SK-N-SH (cell line): ENCODE measurements at regions not wholly inside any gene's neighbourhood (a gene's known extent, or its start where the extent isn't known, plus 50 kb on each side); places are given as distances from the start of the nearest gene placed in this dataset.

Source experiments
- CTCF ChIA-PET: fragments of 300-600, 350-600 bp; formaldehyde crosslinking; extraction: SDS; loops from one replicate; lab custom pipeline; 2021; lab: Yijun Ruan, JAX
- POLR2A ChIA-PET: fragments of 350-600 bp; sonication (Branson Sonifier 250); formaldehyde crosslinking; extraction: SDS; loops from one replicate; lab custom pipeline; 2020; ENCODE audit warnings: antibody characterized with exemption, inconsistent platforms; lab: Yijun Ruan, JAX
- DNase-seq: peaks from one replicate; pipeline ENCODE4 v3.0.0; 2012
- H2AFZ ChIP-seq: fragments of 200-600 bp; sonication (generic); 2 replicates; pipeline ENCODE4 v1.8.1; 2016; ENCODE audit warnings: antibody characterized with exemption, mild to moderate bottlenecking, low read depth
- H3F3A ChIP-seq: fragments of 200-600 bp; sonication (generic); replicated peaks from 2 replicates; pipeline ENCODE3; 2016; ENCODE audit warnings: antibody characterized with exemption, mild to moderate bottlenecking; ENCODE audit not compliant: insufficient read depth
- H3K27ac ChIP-seq, 2 experiments: fragments of 200-500 bp in 1 of 2; fragments of 200-600 bp in 1 of 2; sonication (Bioruptor generic) in 1 of 2; sonication (generic), shearing (Covaris generic) in 1 of 2; 2 replicates each; pipeline versions ENCODE4 v1.5.1 to v1.6.1; 2014 to 2016; ENCODE audit warnings: low read depth in 2 of 2, inconsistent platforms in 1 of 2, low read length in 1 of 2, mild to moderate bottlenecking in 1 of 2, mixed read lengths in 1 of 2
- H3K27me3 ChIP-seq: fragments of 200-600 bp; sonication (generic), shearing (Covaris generic); 2 replicates; pipeline ENCODE4 v1.6.1; 2016; ENCODE audit warnings: mixed run types; ENCODE audit not compliant: insufficient read depth
- H3K36me3 ChIP-seq, 2 experiments: fragments of 200-500 bp in 1 of 2; fragments of 200-600 bp in 1 of 2; sonication (Bioruptor generic) in 1 of 2; sonication (generic) in 1 of 2; replicated peaks in 1 of 2; 2 replicates each; pipeline versions ENCODE3 to v1.5.1; 2014 to 2016; ENCODE audit warnings: low read length in 1 of 2, mild to moderate bottlenecking in 1 of 2; ENCODE audit not compliant: insufficient read depth in 2 of 2, control insufficient read depth in 1 of 2
- H3K4me1 ChIP-seq, 2 experiments: fragments of 200-500 bp in 1 of 2; fragments of 200-600 bp in 1 of 2; sonication (Bioruptor generic) in 1 of 2; sonication (generic), shearing (Covaris generic) in 1 of 2; 2 replicates each; pipeline versions ENCODE4 v1.5.1 to v1.6.1; 2014 to 2016; ENCODE audit warnings: low read depth in 1 of 2, low read length in 1 of 2, mixed run types in 1 of 2; ENCODE audit not compliant: insufficient read depth in 2 of 2, control insufficient read depth in 1 of 2
- H3K4me2 ChIP-seq: fragments of 200-600 bp; sonication (generic), shearing (Covaris generic); 2 replicates; pipeline ENCODE4 v1.6.1; 2017; ENCODE audit warnings: mixed run types
- H3K4me3 ChIP-seq, 2 experiments: fragments of 200-500 bp in 1 of 2; fragments of 200-600 bp in 1 of 2; sonication (Bioruptor generic) in 1 of 2; sonication (generic), shearing (Covaris generic) in 1 of 2; 2 replicates each; pipeline versions ENCODE4 v1.5.1 to v1.8.1; 2014 to 2016; ENCODE audit warnings: low read depth in 2 of 2, inconsistent platforms in 1 of 2, low read length in 1 of 2, mild to moderate bottlenecking in 1 of 2, mixed read lengths in 1 of 2, moderate library complexity in 1 of 2
- H3K79me2 ChIP-seq: fragments of 200-600 bp; sonication (generic); 2 replicates; pipeline ENCODE4 v1.8.1; 2017; ENCODE audit warnings: mild to moderate bottlenecking; ENCODE audit not compliant: insufficient read depth
- H3K9ac ChIP-seq: fragments of 200-600 bp; sonication (generic); 2 replicates; pipeline ENCODE4 v1.6.1; 2017; ENCODE audit warnings: mixed run types
- H3K9me2 ChIP-seq: fragments of 200-600 bp; sonication (generic); 2 replicates; pipeline ENCODE4 v1.6.1; 2017; ENCODE audit warnings: mixed run types
- H3K9me3 ChIP-seq: fragments of 200-600 bp; sonication (generic); 2 replicates; pipeline ENCODE4 v1.6.1; 2017; ENCODE audit warnings: mixed run types, mild to moderate bottlenecking, moderate library complexity
- H4K20me1 ChIP-seq: fragments of 200-600 bp; sonication (generic); 2 replicates; pipeline ENCODE4 v1.6.1; 2017; ENCODE audit warnings: mild to moderate bottlenecking, mixed run types; ENCODE audit not compliant: insufficient read depth
- EZH2phosphoT487 ChIP-seq: fragments of 200-600 bp; sonication (generic); IDR thresholded peaks from 2 replicates; pipeline ENCODE4 v1.6.1; 2017; ENCODE audit warnings: low read depth, mixed run types, mild to moderate bottlenecking, antibody characterized with exemption, moderate library complexity, borderline replicate concordance
- FOXM1 ChIP-seq: IDR thresholded peaks from 2 replicates; pipeline ENCODE4 v1.4.0; 2012; ENCODE audit warnings: low read depth, mild to moderate bottlenecking
- GABPA ChIP-seq: IDR thresholded peaks from 2 replicates; pipeline ENCODE4 v1.4.0; 2012; ENCODE audit warnings: low read depth, mild to moderate bottlenecking
- JUND ChIP-seq: IDR thresholded peaks from 2 replicates; pipeline ENCODE4 v1.4.0; 2012
- MXI1 ChIP-seq: IDR thresholded peaks from 2 replicates; pipeline ENCODE4 v1.6.1; 2012; ENCODE audit warnings: mild to moderate bottlenecking, low read depth, low read length, improper control_type of control experiment
- NFIC ChIP-seq: IDR thresholded peaks from 2 replicates; pipeline ENCODE4 v1.4.0; 2012; ENCODE audit warnings: borderline replicate concordance
- NRF1 ChIP-seq: IDR thresholded peaks from 2 replicates; pipeline ENCODE4 v1.6.1; 2012; ENCODE audit warnings: low read depth, mild to moderate bottlenecking, low read length
- RCOR1 ChIP-seq: fragments of 150-350 bp; IDR thresholded peaks from 2 replicates; pipeline ENCODE4 v1.6.1; 2017; ENCODE audit warnings: antibody characterized with exemption, low read length
- RFX5 ChIP-seq: IDR thresholded peaks from 2 replicates; pipeline ENCODE4 v1.6.1; 2012; ENCODE audit warnings: mild to moderate bottlenecking, improper control_type of control experiment, low read length
- SIN3A ChIP-seq: IDR thresholded peaks from 2 replicates; pipeline ENCODE4 v1.6.1; 2012; ENCODE audit warnings: low read depth, mild to moderate bottlenecking, low read length, moderate library complexity, borderline replicate concordance
- TEAD4 ChIP-seq: IDR thresholded peaks from 2 replicates; pipeline ENCODE4 v1.4.0; 2012; ENCODE audit warnings: mild to moderate bottlenecking, borderline replicate concordance; ENCODE audit not compliant: insufficient read depth
- WGBS: methylation state at CpG from one replicate; pipeline ENCODE4 v1.1.6; 2017; ENCODE audit warnings: low lambda C conversion rate; 5-methylcytosine and 5-hydroxymethylcytosine counted together
- TF ChIP-seq, protein P1 (sequence below): IDR thresholded peaks from 2 replicates; pipeline ENCODE4 v1.4.0; 2012; ENCODE audit warnings: low read depth, borderline replicate concordance
- TF ChIP-seq, protein P2 (sequence below): IDR thresholded peaks from 2 replicates; pipeline ENCODE4 v1.6.1; 2012; ENCODE audit warnings: mild to moderate bottlenecking, low read depth, low read length, moderate library complexity
- TF ChIP-seq, protein P3 (sequence below): fragments of 150-350 bp; IDR thresholded peaks from 2 replicates; pipeline ENCODE4 v1.6.1; 2016; ENCODE audit warnings: mild to moderate bottlenecking, low read depth, low read length
- TF ChIP-seq, protein P4 (sequence below): IDR thresholded peaks from 2 replicates; pipeline ENCODE4 v1.4.0; 2012; ENCODE audit warnings: low read depth, borderline replicate concordance
- TF ChIP-seq, protein P5 (sequence below): IDR thresholded peaks from 2 replicates; pipeline ENCODE4; 2012

DNA sequence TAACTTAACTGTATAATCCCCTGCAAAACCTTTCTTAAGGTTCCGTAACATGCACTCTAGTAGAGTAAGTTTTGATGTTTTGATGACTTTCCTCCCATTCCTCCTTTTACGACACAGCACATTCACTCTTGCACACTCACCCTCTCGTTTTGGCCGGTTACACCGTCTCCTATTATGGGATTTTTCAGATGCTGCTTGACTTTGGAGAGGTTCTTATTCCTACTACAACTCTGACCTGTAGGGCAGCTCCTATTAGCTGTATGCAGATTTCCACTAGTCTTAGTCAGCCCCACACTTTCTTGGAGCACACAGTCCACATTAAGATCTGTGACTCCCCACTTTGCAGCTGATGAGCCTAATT, 223.7 kb upstream of the SYNCRIP start:
- H3K9me2 ChIP-seq: no peaks in the 10 kb centered on the region
- H2AFZ ChIP-seq: no peak overlapping the region
- peak overlapping the region; percentile 32 for H3K4me2 ChIP-seq
- TF ChIP-seq NFIC (no peak), SIN3A (no peak)
- H3K27ac ChIP-seq: no peak overlapping the region
- H3F3A ChIP-seq: no peaks in the 10 kb centered on the region
- H3K36me3 ChIP-seq: no peaks in the 10 kb centered on the region
- no peak for DNase-seq
- peak overlapping the region in 1 of 2 experiments; percentile 28; a peak in 1 of 4 replicates for H3K4me3 ChIP-seq
- CTCF ChIA-PET: no interaction called here
- POLR2A ChIA-PET: no interaction called here
- H3K79me2 ChIP-seq: no peaks in the 10 kb centered on the region
- H3K4me1 ChIP-seq: peaks cover 0 to 2% of the 10 kb centered on the region in 2 experiments; a peak in 1 of 4 replicates
- no peaks in the 10 kb centered on the region for H3K9me3 ChIP-seq
- H3K27me3 ChIP-seq: no peaks in the 10 kb centered on the region
- no peaks in the 10 kb centered on the region for H4K20me1 ChIP-seq
- no peak overlapping the region for H3K9ac ChIP-seq
- WGBS: 66% methylated on average over 5 of the region's 5 CpGs

DNA sequence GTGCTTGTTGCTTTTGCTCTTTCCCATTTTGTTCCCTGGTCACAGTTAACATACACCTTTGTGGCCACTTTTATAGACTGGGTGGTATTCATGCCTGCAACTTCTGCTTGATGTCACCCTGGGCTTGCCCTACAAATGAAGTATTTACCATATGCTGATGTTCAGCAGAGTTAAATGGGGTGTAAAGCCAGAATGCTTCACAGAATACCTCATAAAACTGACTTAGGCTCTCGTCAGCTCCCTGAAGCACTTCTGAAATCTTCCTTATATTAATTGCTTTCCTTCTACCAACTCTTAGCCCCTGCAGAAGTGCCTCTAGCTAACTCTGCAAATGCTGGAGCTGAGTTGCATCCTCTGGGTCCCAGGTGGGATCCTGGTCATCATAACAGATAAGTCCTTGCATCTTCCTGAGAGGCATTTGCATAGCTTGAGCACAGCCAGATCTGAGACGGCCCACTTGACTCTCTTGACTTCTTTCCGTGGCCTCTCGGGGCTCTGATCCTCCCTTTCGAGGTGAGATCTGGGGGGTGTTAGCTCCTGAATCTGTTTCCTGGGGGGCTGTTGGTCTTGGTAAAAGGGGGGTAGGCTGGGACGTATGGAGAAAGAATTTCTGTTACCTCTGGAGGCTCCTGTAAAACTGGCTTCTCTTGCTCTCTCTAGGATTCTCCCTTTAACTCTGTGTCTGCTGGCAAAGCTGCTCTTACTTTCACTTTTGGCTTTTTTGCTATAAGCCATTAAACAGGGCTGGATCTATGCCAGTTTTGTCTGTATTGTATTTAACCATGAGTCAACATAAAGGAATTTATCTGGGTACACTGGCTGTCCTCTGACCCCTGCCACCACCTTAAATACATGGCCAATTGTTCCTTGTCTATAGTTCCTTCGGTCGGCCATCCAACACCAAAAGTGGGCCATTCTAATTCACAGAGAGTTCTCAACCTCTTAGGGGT, 223.0 kb upstream of the SYNCRIP start:
- Histone ChIP-seq H3F3A (no peaks in the 10 kb centered on the region), H3K9me3 (no peaks in the 10 kb centered on the region), H3K27ac (no peak overlapping the region), H3K4me1 (peaks cover 0 to 2% of the 10 kb centered on the region in 2 experiments; a peak in 1 of 4 replicates), H3K9ac (no peak overlapping the region), H3K79me2 (no peaks in the 10 kb centered on the region), H3K9me2 (no peaks in the 10 kb centered on the region), H3K4me2 (peak overlapping the region; percentile 32), H3K27me3 (no peaks in the 10 kb centered on the region), H4K20me1 (no peaks in the 10 kb centered on the region), H3K4me3 (peak overlapping the region in 1 of 2 experiments; percentile 28; a peak in 2 of 4 replicates), H2AFZ (no peak overlapping the region), H3K36me3 (no peaks in the 10 kb centered on the region)
- POLR2A ChIA-PET: no interaction called here
- no peak for DNase-seq
- 27% methylated on average over 8 of the region's 8 CpGs for WGBS
- CTCF ChIA-PET: interaction anchor here (0.6 kb wide), 1 partner anchor 1184 kb away, joined by 3 read pairs; no protein-coding TSS in a partner anchor
- TF ChIP-seq, protein P1, sequence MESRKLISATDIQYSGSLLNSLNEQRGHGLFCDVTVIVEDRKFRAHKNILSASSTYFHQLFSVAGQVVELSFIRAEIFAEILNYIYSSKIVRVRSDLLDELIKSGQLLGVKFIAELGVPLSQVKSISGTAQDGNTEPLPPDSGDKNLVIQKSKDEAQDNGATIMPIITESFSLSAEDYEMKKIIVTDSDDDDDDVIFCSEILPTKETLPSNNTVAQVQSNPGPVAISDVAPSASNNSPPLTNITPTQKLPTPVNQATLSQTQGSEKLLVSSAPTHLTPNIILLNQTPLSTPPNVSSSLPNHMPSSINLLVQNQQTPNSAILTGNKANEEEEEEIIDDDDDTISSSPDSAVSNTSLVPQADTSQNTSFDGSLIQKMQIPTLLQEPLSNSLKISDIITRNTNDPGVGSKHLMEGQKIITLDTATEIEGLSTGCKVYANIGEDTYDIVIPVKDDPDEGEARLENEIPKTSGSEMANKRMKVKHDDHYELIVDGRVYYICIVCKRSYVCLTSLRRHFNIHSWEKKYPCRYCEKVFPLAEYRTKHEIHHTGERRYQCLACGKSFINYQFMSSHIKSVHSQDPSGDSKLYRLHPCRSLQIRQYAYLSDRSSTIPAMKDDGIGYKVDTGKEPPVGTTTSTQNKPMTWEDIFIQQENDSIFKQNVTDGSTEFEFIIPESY: no peak
- no peak for TF ChIP-seq RFX5
- no peak for TF ChIP-seq RCOR1
- TF ChIP-seq, protein P2, sequence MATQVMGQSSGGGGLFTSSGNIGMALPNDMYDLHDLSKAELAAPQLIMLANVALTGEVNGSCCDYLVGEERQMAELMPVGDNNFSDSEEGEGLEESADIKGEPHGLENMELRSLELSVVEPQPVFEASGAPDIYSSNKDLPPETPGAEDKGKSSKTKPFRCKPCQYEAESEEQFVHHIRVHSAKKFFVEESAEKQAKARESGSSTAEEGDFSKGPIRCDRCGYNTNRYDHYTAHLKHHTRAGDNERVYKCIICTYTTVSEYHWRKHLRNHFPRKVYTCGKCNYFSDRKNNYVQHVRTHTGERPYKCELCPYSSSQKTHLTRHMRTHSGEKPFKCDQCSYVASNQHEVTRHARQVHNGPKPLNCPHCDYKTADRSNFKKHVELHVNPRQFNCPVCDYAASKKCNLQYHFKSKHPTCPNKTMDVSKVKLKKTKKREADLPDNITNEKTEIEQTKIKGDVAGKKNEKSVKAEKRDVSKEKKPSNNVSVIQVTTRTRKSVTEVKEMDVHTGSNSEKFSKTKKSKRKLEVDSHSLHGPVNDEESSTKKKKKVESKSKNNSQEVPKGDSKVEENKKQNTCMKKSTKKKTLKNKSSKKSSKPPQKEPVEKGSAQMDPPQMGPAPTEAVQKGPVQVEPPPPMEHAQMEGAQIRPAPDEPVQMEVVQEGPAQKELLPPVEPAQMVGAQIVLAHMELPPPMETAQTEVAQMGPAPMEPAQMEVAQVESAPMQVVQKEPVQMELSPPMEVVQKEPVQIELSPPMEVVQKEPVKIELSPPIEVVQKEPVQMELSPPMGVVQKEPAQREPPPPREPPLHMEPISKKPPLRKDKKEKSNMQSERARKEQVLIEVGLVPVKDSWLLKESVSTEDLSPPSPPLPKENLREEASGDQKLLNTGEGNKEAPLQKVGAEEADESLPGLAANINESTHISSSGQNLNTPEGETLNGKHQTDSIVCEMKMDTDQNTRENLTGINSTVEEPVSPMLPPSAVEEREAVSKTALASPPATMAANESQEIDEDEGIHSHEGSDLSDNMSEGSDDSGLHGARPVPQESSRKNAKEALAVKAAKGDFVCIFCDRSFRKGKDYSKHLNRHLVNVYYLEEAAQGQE: no peak
- TF ChIP-seq, protein P3, sequence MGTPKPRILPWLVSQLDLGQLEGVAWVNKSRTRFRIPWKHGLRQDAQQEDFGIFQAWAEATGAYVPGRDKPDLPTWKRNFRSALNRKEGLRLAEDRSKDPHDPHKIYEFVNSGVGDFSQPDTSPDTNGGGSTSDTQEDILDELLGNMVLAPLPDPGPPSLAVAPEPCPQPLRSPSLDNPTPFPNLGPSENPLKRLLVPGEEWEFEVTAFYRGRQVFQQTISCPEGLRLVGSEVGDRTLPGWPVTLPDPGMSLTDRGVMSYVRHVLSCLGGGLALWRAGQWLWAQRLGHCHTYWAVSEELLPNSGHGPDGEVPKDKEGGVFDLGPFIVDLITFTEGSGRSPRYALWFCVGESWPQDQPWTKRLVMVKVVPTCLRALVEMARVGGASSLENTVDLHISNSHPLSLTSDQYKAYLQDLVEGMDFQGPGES: no peak
- no peak for TF ChIP-seq JUND
- TF ChIP-seq, protein P4, sequence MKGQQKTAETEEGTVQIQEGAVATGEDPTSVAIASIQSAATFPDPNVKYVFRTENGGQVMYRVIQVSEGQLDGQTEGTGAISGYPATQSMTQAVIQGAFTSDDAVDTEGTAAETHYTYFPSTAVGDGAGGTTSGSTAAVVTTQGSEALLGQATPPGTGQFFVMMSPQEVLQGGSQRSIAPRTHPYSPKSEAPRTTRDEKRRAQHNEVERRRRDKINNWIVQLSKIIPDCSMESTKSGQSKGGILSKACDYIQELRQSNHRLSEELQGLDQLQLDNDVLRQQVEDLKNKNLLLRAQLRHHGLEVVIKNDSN: no peak
- no peak for TF ChIP-seq GABPA
- TF ChIP-seq EZH2phosphoT487: no peak
- TF ChIP-seq FOXM1: no peak
- TF ChIP-seq, protein P5, sequence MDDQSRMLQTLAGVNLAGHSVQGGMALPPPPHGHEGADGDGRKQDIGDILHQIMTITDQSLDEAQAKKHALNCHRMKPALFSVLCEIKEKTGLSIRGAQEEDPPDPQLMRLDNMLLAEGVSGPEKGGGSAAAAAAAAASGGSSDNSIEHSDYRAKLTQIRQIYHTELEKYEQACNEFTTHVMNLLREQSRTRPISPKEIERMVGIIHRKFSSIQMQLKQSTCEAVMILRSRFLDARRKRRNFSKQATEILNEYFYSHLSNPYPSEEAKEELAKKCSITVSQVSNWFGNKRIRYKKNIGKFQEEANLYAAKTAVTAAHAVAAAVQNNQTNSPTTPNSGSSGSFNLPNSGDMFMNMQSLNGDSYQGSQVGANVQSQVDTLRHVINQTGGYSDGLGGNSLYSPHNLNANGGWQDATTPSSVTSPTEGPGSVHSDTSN: no peak
- TF ChIP-seq MXI1: no peak
- TF ChIP-seq NRF1: no peak
- TF ChIP-seq TEAD4: no peak
